ENCODE measurements at regions not wholly inside any gene's neighbourhood (a gene's known extent, or its start where the extent isn't known, plus 50 kb on each side); places are given as distances from the start of the nearest gene placed in this dataset.

- TF ChIP-seq CTCF (conservative IDR thresholded peaks at IDR 0.05; ENCODE audit: low read length) (no peak), EZH2phosphoT487 (IDR thresholded peaks at IDR 0.05; ENCODE audit: borderline replicate concordance, low read depth, low read length) (no peak)
These were observed 200.4 kb upstream of the SORCS1 start for GRCh38 chr10:107364872-107365271.

Data from OCI-LY7 (cell line).